ENCODE measurements at regions not wholly inside any gene's neighbourhood (a gene's known extent, or its start where the extent isn't known, plus 50 kb on each side); places are given as distances from the start of the nearest gene placed in this dataset.
"Not testable (repeated sequence)": the region's sequence is repeated elsewhere in the genome, so short reads cannot be mapped to it uniquely, and the experiment has no call there.

DNA sequence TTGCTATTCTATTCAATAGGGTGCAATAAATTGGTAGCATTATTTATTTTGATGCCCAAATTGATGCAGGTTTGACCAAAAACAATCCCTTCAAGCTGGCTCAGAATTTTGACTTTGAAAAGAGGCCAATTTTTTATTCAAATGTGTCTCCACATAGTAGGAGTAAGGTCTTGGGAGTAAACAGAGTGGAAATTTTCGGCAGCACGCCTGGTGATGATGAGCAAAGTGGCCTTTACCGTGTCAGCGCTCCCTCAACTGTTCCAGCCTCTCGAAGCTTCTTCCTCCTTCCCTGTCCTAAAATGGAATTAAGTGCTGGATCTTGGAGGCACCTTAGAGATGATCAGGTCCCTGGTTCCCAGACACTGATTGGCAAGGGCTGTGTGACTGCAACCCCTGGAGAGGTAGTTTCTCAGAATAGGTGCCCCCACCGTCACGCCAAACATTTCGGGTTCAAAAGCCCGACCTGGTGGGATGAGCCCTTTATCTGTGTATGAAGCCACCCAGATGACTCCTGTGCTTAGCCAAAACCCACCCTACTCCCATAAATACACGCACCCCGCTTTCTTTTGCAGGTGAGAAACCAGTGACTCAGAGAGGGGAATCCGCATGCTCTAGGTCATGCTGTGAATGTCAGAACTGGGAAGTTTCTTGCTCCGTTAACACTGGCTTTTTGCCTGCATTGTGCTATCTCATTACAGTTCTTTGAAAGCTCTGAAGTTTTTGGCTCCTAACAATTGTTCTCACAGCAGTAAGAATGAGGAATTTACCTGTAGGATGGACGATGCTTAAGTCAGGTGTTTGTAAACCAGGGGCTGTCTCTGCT lies 89.1 kb downstream of the CRYGS start:
- H3K4me3 ChIP-seq (ENCODE audit: low read depth, low read length), result no peak overlapping the region
- TF ChIP-seq, protein P1, sequence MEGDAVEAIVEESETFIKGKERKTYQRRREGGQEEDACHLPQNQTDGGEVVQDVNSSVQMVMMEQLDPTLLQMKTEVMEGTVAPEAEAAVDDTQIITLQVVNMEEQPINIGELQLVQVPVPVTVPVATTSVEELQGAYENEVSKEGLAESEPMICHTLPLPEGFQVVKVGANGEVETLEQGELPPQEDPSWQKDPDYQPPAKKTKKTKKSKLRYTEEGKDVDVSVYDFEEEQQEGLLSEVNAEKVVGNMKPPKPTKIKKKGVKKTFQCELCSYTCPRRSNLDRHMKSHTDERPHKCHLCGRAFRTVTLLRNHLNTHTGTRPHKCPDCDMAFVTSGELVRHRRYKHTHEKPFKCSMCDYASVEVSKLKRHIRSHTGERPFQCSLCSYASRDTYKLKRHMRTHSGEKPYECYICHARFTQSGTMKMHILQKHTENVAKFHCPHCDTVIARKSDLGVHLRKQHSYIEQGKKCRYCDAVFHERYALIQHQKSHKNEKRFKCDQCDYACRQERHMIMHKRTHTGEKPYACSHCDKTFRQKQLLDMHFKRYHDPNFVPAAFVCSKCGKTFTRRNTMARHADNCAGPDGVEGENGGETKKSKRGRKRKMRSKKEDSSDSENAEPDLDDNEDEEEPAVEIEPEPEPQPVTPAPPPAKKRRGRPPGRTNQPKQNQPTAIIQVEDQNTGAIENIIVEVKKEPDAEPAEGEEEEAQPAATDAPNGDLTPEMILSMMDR (IDR thresholded peaks at IDR 0.05; ENCODE audit: borderline replicate concordance, insufficient read depth, low read depth, low read length), result no peak

DNA sequence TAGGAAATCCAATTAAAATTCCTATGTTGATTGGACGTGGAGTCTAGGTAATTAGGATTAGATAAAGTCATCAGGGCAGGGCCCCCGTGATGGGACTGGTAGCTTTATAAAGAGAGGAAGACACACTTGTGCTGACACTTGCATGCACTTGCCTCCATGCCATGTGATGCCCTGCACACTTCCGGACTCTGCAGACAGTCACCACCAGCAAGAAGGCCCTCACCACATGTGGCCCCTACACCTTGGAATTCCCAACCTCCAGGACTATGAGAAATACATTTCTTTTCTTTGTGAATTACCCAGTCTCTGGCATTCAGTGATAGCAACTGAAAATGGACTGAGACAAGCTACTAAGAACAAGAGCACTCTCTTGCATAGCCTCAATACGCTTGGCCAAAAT lies 90.6 kb downstream of the CRYGS start:
- TF ChIP-seq, protein P1 (IDR thresholded peaks at IDR 0.05; ENCODE audit: borderline replicate concordance, insufficient read depth, low read depth, low read length), result no peak
- no peak overlapping the region for H3K4me3 ChIP-seq (ENCODE audit: low read depth, low read length)

DNA sequence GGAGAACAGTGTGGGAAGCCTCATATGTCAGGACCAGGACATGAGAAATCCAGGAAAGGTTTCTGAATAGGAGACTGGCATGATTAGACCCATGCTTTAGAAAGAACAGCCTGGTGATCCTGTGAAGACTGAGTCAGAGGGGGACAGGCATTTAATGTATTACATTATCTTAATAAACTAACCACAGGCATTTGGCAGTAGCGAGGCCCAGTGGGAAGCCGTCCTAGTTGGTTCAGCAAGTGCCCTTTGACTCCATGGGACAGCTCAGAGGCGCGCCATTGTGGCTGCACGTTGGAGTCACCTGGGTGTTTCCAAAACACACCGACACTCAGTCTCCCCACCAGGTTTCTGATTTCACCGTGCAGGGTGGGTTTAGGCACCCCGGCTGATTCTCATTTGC lies 90.5 kb upstream of the DGKG start:
- TF ChIP-seq, protein P1 (IDR thresholded peaks at IDR 0.05; ENCODE audit: borderline replicate concordance, insufficient read depth, low read depth, low read length), result no peak

DNA sequence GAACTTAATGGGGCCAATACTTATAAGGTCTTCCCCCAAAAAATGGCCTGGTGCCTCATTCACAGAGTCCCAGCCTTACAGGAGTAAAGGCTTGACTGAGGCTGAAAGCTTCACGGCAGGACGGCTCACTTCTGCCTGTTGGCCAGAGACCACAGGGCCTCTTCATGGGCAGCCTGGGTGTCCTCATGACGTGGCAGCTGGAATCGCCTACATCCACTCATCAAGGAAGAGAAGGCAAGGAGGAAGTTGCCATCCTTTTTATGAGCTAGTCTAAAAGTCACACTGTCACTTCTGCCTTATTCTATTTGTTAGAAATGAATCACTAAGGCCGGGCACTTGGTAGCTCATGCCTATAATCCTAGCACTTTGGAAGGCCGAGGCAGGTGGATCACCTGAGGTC lies 89.3 kb upstream of the DGKG start:
- no peak overlapping the region for H3K4me3 ChIP-seq (ENCODE audit: low read depth, low read length)
- TF ChIP-seq, protein P1 (IDR thresholded peaks at IDR 0.05; ENCODE audit: borderline replicate concordance, insufficient read depth, low read depth, low read length), result no peak

More for the DNA sequence above, 90.5 kb upstream of the DGKG start:
- H3K4me3 ChIP-seq (ENCODE audit: low read depth, low read length), result no peak overlapping the region

DNA sequence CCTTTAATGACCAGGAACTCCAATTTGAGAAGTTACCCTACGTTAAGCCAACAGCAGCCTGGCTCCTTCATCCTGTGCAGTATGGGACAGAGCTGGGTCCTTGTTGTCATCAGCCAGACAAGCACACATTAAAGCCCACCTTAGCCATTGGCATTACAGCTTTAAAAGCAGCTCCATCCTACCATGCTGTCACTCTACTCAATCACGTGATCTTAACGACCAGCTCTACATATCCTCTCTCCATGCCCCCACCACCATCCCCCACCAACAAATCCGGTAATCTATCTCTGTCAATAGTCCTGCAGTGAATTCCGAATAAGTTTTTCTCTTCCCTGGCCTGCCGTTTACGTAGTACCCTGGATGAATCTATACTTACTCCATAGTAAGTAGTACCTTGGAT lies 82.9 kb upstream of the DGKG start:
- no peak overlapping the region for H3K4me3 ChIP-seq (ENCODE audit: low read depth, low read length)
- TF ChIP-seq, protein P1 (IDR thresholded peaks at IDR 0.05; ENCODE audit: borderline replicate concordance, insufficient read depth, low read depth, low read length), result no peak

DNA sequence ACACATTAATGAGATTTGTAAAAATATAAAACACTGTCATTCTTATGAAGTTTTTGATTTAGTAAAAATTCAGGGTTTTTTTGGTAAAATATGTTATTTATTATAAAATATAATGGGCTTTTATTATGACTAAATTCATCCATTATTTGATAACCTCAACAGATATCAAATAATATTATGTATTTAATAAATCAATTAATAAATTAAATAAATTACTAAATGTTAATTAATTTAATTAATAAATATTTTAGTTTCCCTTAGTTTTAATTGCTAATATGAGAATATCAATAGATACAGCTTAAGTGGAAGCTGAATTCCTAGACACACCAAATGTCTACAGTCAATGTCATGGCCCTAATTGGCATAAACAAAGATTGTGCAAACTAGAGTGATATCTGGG lies 82.3 kb upstream of the DGKG start:
- TF ChIP-seq, protein P1 (IDR thresholded peaks at IDR 0.05; ENCODE audit: borderline replicate concordance, insufficient read depth, low read depth, low read length), result no peak
- no peak overlapping the region for H3K4me3 ChIP-seq (ENCODE audit: low read depth, low read length)

DNA sequence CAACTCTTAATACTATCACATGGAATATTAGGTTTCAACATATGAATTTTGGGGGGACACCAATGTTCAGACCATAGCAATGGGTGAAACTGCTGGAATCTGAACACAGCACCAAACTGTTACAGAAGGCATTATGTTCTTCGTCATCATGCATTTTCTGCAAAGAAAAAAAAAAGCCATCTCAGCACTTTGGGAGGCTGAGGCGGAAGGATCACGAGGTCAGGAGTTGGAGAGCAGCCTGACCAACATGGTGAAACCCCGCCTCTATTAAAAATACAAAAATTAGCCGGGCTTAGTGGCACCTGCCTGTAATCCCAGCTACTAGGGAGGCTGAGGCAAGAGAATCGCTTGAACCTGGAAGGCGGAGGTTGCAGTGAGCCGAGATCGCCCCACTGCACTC lies 80.9 kb upstream of the DGKG start:
- not testable (repeated sequence) for H3K4me3 ChIP-seq (ENCODE audit: low read depth, low read length)
